H1 (cell line): ENCODE measurements at regions not wholly inside any gene's neighbourhood (a gene's known extent, or its start where the extent isn't known, plus 50 kb on each side); places are given as distances from the start of the nearest gene placed in this dataset.

ENCODE experiments used
- CTCF ChIA-PET: fragments of 300-600 bp; sonication (Branson Sonifier 250); formaldehyde crosslinking; loops from one replicate; lab custom pipeline; 2021; ENCODE audit not compliant: partially characterized antibody; lab: Charles Lee
- POLR2A ChIA-PET: fragments of 300-600 bp; sonication (Branson Sonifier 250); formaldehyde crosslinking; loops from one replicate; lab custom pipeline; 2021; ENCODE audit warnings: inconsistent platforms; ENCODE audit not compliant: partially characterized antibody; lab: Charles Lee
- DNase-seq, 2 experiments: peaks; one replicate each; pipeline versions ENCODE4 v3.0.0 to v3.0.0-alpha.2; 2010 to 2022; ENCODE audit warnings: low spot score in 2 of 2, low read depth in 1 of 2, mixed read lengths in 1 of 2
- FAIRE-seq: peaks from 2 replicates; lab custom pipeline; 2011; peaks lifted over from hg19 to GRCh38; lab: Jason Lieb, UNC
- H2AFZ ChIP-seq: 2 replicates; pipeline ENCODE4 v1.8.1; 2012; ENCODE audit warnings: low read length, inconsistent platforms
- H2AK5ac ChIP-seq: 2 replicates; pipeline ENCODE4 v1.6.1; 2013; ENCODE audit warnings: low read depth, low read length
- H2BK120ac ChIP-seq: replicated peaks from 2 replicates; pipeline ENCODE3; 2013; ENCODE audit warnings: low read depth, low read length, inconsistent platforms
- H2BK12ac ChIP-seq: 2 replicates; pipeline ENCODE4 v1.6.1; 2013; ENCODE audit warnings: low read depth, low read length
- H2BK15ac ChIP-seq: 2 replicates; pipeline ENCODE4 v1.6.1; 2013; ENCODE audit warnings: low read length
- H2BK20ac ChIP-seq: 2 replicates; pipeline ENCODE4 v1.6.1; 2013; ENCODE audit warnings: low read length
- H2BK5ac ChIP-seq: 2 replicates; pipeline ENCODE4 v1.6.1; 2013; ENCODE audit warnings: low read depth, low read length
- H3K14ac ChIP-seq: 2 replicates; pipeline ENCODE4 v1.6.1; 2013; ENCODE audit warnings: inconsistent platforms; ENCODE audit not compliant: insufficient read length
- H3K18ac ChIP-seq: 2 replicates; pipeline ENCODE4 v1.6.1; 2013; ENCODE audit warnings: low read length; ENCODE audit errors: extremely low read depth
- H3K23ac ChIP-seq: 2 replicates; pipeline ENCODE4 v1.6.1; 2013; ENCODE audit warnings: inconsistent platforms; ENCODE audit not compliant: insufficient read length
- H3K23me2 ChIP-seq: 2 replicates; pipeline ENCODE4 v1.6.1; 2013; ENCODE audit warnings: low read depth, low read length
- H3K27ac ChIP-seq: 2 replicates; pipeline ENCODE4 v1.6.1; 2011; ENCODE audit warnings: low read depth, low read length, inconsistent platforms
- H3K27me3 ChIP-seq, 4 experiments: replicated peaks in 1 of 4; 1 replicate in 1 of 4; 2 replicates in 3 of 4; pipeline versions ENCODE4 v1.6.1 to v1.8.1; 2011 to 2013; ENCODE audit warnings: low read length in 3 of 4, mild to moderate bottlenecking in 3 of 4, inconsistent platforms in 2 of 4, mixed read lengths in 2 of 4, moderate library complexity in 1 of 4; ENCODE audit not compliant: control insufficient read depth in 3 of 4, insufficient read depth in 3 of 4; ENCODE audit errors: extremely low read depth in 1 of 4
- H3K36me3 ChIP-seq, 4 experiments: 2 replicates each; pipeline versions ENCODE4 v1.6.1 to v1.8.1; 2011 to 2013; ENCODE audit warnings: mild to moderate bottlenecking in 4 of 4, low read length in 3 of 4, moderate library complexity in 2 of 4, control low read depth in 1 of 4, inconsistent platforms in 1 of 4; ENCODE audit not compliant: insufficient read depth in 4 of 4, control insufficient read depth in 2 of 4
- H3K4ac ChIP-seq: replicated peaks from 2 replicates; pipeline ENCODE3; 2013; ENCODE audit warnings: low read length, low read depth, mixed read lengths, inconsistent platforms; ENCODE audit not compliant: insufficient read length
- H3K4me1 ChIP-seq, 4 experiments: replicated peaks in 1 of 4; 1 replicate in 1 of 4; 2 replicates in 3 of 4; pipeline versions ENCODE4 v1.6.1 to v1.8.1; 2011 to 2013; ENCODE audit warnings: low read length in 3 of 4, inconsistent platforms in 2 of 4, mixed read lengths in 1 of 4; ENCODE audit not compliant: insufficient read depth in 4 of 4, control insufficient read depth in 3 of 4
- H3K4me2 ChIP-seq, 2 experiments: 2 replicates each; pipeline versions ENCODE4 v1.6.1 to v1.8.1; 2011 to 2013; ENCODE audit warnings: low read depth in 2 of 2, low read length in 2 of 2, control low read depth in 1 of 2, inconsistent platforms in 1 of 2, mild to moderate bottlenecking in 1 of 2; ENCODE audit not compliant: insufficient read depth in 1 of 2
- H3K4me3 ChIP-seq, 4 experiments: fragments of 200-600, 300-600 bp in 1 of 4; sonication (generic), shearing (Covaris generic), sonication (Bioruptor Twin) in 1 of 4; 2 replicates each; pipeline versions ENCODE4 v1.5.1 to v1.8.1; 2011 to 2016; ENCODE audit warnings: low read length in 4 of 4, low read depth in 3 of 4, control low read depth in 2 of 4, inconsistent platforms in 2 of 4, mild to moderate bottlenecking in 2 of 4, mixed read lengths in 1 of 4, moderate library complexity in 1 of 4; ENCODE audit not compliant: insufficient read depth in 2 of 4; ENCODE audit errors: extremely low read depth in 1 of 4
- H3K56ac ChIP-seq: replicated peaks from 2 replicates; pipeline ENCODE3; 2013; ENCODE audit warnings: low read depth, mild to moderate bottlenecking, mixed read lengths, low read length, inconsistent platforms; ENCODE audit not compliant: insufficient read length
- H3K79me1 ChIP-seq: 2 replicates; pipeline ENCODE4 v1.6.1; 2013; ENCODE audit warnings: low read depth, low read length, control low read depth
- H3K79me2 ChIP-seq, 2 experiments: 2 replicates each; pipeline versions ENCODE4 v1.6.1 to v1.8.1; 2012 to 2013; ENCODE audit warnings: low read length in 2 of 2, mild to moderate bottlenecking in 2 of 2, inconsistent platforms in 1 of 2; ENCODE audit not compliant: insufficient read depth in 2 of 2, control insufficient read depth in 1 of 2
- H3K9ac ChIP-seq, 4 experiments: replicated peaks in 1 of 4; 1 replicate in 1 of 4; 2 replicates in 3 of 4; pipeline versions ENCODE4 v1.6.1 to v1.8.1; 2011 to 2013; ENCODE audit warnings: low read depth in 3 of 4, low read length in 3 of 4, control low read depth in 2 of 4, mild to moderate bottlenecking in 2 of 4, moderate library complexity in 2 of 4, inconsistent platforms in 1 of 4; ENCODE audit errors: extremely low read depth in 1 of 4
- H3K9me3 ChIP-seq, 2 experiments: 2 replicates each; pipeline versions ENCODE4 v1.6.1 to v1.8.1; 2012 to 2013; ENCODE audit warnings: mild to moderate bottlenecking in 2 of 2, moderate library complexity in 2 of 2, control low read depth in 1 of 2, inconsistent platforms in 1 of 2, low read depth in 1 of 2, low read length in 1 of 2, mixed read lengths in 1 of 2; ENCODE audit not compliant: insufficient read depth in 2 of 2
- H4K20me1 ChIP-seq, 2 experiments: replicated peaks in 1 of 2; 2 replicates each; pipeline versions ENCODE3 to v1.8.1; 2011 to 2013; ENCODE audit warnings: inconsistent platforms in 2 of 2, low read length in 2 of 2, mild to moderate bottlenecking in 1 of 2; ENCODE audit not compliant: insufficient read depth in 2 of 2, control insufficient read depth in 1 of 2
- H4K5ac ChIP-seq: 2 replicates; pipeline ENCODE4 v1.6.1; 2013; ENCODE audit warnings: low read length, low read depth, mixed read lengths, inconsistent platforms; ENCODE audit not compliant: insufficient read length
- H4K8ac ChIP-seq: 2 replicates; pipeline ENCODE4 v1.8.0; 2013; ENCODE audit warnings: mild to moderate bottlenecking, moderate library complexity, low read length, inconsistent platforms; ENCODE audit not compliant: insufficient read depth; ENCODE audit errors: extremely low read depth
- H4K91ac ChIP-seq: replicated peaks from 2 replicates; pipeline ENCODE3; 2013; ENCODE audit warnings: low read length, mixed read lengths, inconsistent platforms; ENCODE audit not compliant: insufficient read length
- ASH2L ChIP-seq: fragments of 200-600, 300-600 bp; sonication (generic); IDR thresholded peaks from one replicate; pipeline ENCODE4 v1.7.1; 2017; ENCODE audit warnings: low read length
- BCL11A ChIP-seq, 2 experiments: IDR thresholded peaks; one replicate each; pipeline ENCODE4 v1.6.1; 2011; ENCODE audit warnings: low read depth in 2 of 2, low read length in 2 of 2, mild to moderate bottlenecking in 2 of 2
- BRCA1 ChIP-seq: IDR thresholded peaks from 2 replicates; pipeline ENCODE4 v1.6.1; 2012; ENCODE audit warnings: low read depth, low read length, improper control_type of control experiment
- FOSL1 ChIP-seq: IDR thresholded peaks from 2 replicates; pipeline ENCODE4 v1.6.1; 2011; ENCODE audit warnings: mild to moderate bottlenecking, low read depth, low read length, moderate library complexity; ENCODE audit not compliant: insufficient read depth
- HDAC6 ChIP-seq: IDR thresholded peaks from one replicate; pipeline ENCODE4 v1.7.1; 2012; ENCODE audit warnings: low read depth, mild to moderate bottlenecking, inconsistent platforms, low read length, moderate library complexity
- KDM1A ChIP-seq: fragments of 200-600, 300-600 bp; sonication (generic); IDR thresholded peaks from 2 replicates; pipeline ENCODE4 v1.7.1; 2016; ENCODE audit warnings: mild to moderate bottlenecking, low read length, borderline replicate concordance
- POLR2AphosphoS5 ChIP-seq: IDR thresholded peaks from 2 replicates; pipeline ENCODE4 v1.6.1; 2011; ENCODE audit warnings: low read depth, low read length
- POU5F1 ChIP-seq: IDR thresholded peaks from 2 replicates; pipeline ENCODE4 v1.6.1; 2011; ENCODE audit warnings: low read depth, mild to moderate bottlenecking, low read length, moderate library complexity
- RAD21 ChIP-seq, 2 experiments: IDR thresholded peaks in 1 of 2; conservative IDR thresholded peaks in 1 of 2; 2 replicates each; pipeline ENCODE4 v1.6.1; 2011; ENCODE audit warnings: low read depth in 2 of 2, low read length in 2 of 2, improper control_type of control experiment in 1 of 2, inconsistent platforms in 1 of 2, mild to moderate bottlenecking in 1 of 2, moderate library complexity in 1 of 2
- RXRA ChIP-seq: IDR thresholded peaks from 2 replicates; pipeline ENCODE4 v1.6.1; 2011; ENCODE audit warnings: low read depth, mild to moderate bottlenecking, low read length, moderate library complexity; ENCODE audit not compliant: insufficient read depth
- SP2 ChIP-seq: IDR thresholded peaks from 2 replicates; pipeline ENCODE4 v1.6.1; 2012; ENCODE audit warnings: mild to moderate bottlenecking, low read length, inconsistent platforms
- SP4 ChIP-seq: IDR thresholded peaks from 2 replicates; pipeline ENCODE4 v1.6.1; 2012; ENCODE audit warnings: low read length, inconsistent platforms
- SRF ChIP-seq: IDR thresholded peaks from 2 replicates; pipeline ENCODE4 v1.6.1; 2011; ENCODE audit warnings: mild to moderate bottlenecking, low read depth, low read length, moderate library complexity
- TBP ChIP-seq: IDR thresholded peaks from 2 replicates; pipeline ENCODE4 v1.6.1; 2011; ENCODE audit warnings: low read depth, low read length, improper control_type of control experiment
- TEAD4 ChIP-seq: IDR thresholded peaks from 2 replicates; pipeline ENCODE4 v1.6.1; 2012; ENCODE audit warnings: low read depth, low read length, inconsistent platforms, mixed read lengths
- ZNF274 ChIP-seq: IDR thresholded peaks from 2 replicates; pipeline ENCODE4 v1.7.0; 2012; ENCODE audit warnings: low read length, borderline replicate concordance; ENCODE audit errors: extremely low read depth
- WGBS, 2 experiments: shearing (Covaris generic) in 1 of 2; methylation state at CpG; one replicate each; pipeline versions ENCODE4 v1.1.6 to v1.1.7; 2013 to 2015; ENCODE audit warnings: low lambda C conversion rate in 2 of 2, mixed read lengths in 2 of 2, inconsistent platforms in 1 of 2, low coverage in 1 of 2, missing lambda C conversion rate in 1 of 2; ENCODE audit not compliant: insufficient replicate concordance in 2 of 2, insufficient coverage in 1 of 2, insufficient read length in 1 of 2; ENCODE audit errors: extremely low coverage in 1 of 2, missing lambda C conversion rate in 1 of 2; 5-methylcytosine and 5-hydroxymethylcytosine counted together

DNA sequence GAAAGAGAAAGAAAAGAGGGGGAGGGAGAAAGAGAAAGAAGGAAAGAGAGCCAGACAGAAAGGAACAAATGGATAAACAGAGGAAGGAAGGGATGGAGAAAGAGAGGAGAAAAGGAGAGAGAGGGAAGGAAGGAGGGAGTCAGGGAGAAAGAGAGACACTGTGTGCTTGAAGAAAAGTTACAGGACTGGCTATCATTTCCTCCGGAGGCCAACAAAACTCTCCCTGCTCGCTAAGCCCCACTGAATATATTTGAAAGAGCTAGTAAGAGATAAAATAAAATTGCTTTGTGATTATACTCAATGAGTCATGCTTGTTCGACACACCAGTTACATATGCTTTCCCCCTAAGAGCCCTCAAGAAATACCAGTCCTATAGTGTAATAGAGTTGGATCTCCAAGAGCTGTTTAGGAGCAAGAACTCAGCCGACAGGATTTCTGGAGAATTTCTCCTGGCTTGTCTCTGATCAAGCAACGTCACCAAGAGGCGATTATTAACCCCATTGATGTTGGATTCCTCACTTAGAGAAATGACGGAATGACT lies 102.2 kb downstream of the MXRA5 start:
- no peak overlapping the region for H2BK5ac ChIP-seq
- no peak for FAIRE-seq
- CTCF ChIA-PET: no interaction called here
- no peak for TF ChIP-seq RXRA
- no peak for TF ChIP-seq RAD21 (IDR thresholded peaks at IDR 0.05 in 1 of 2, conservative IDR thresholded peaks at IDR 0.05 in 1 of 2; ENCODE audit: low read depth in 2 of 2, low read length in 2 of 2)
- TF ChIP-seq TEAD4: no peak
- no peak for TF ChIP-seq ASH2L
- no peak for TF ChIP-seq FOSL1
- no peak for TF ChIP-seq ZNF274
- no peak for TF ChIP-seq TBP
- TF ChIP-seq HDAC6: no peak
- TF ChIP-seq BCL11A (IDR thresholded peaks at IDR 0.05; ENCODE audit: low read depth in 2 of 2, low read length in 2 of 2): no peak
- TF ChIP-seq KDM1A: no peak
- TF ChIP-seq POLR2AphosphoS5: no peak
- TF ChIP-seq POU5F1: no peak
- no peak for TF ChIP-seq SRF
- TF ChIP-seq SP4: no peak
- TF ChIP-seq SP2: no peak
- TF ChIP-seq BRCA1: no peak

More for the DNA sequence above, 102.2 kb downstream of the MXRA5 start:
- no peaks in the 10 kb centered on the region for H4K20me1 ChIP-seq
- no peak overlapping the region for H4K8ac ChIP-seq
- no peak overlapping the region for H2AK5ac ChIP-seq
- no peak overlapping the region for H3K27ac ChIP-seq
- H2AFZ ChIP-seq: no peak overlapping the region
- 94% methylated on average over 7 of the region's 7 CpGs; no CpG with 5 or more reads in 1 of the 2 experiments for WGBS, 2 experiments
- H3K23me2 ChIP-seq: no peaks in the 10 kb centered on the region
- no peak overlapping the region for H3K23ac ChIP-seq
- H3K4me1 ChIP-seq: no peaks in the 10 kb centered on the region
- H3K9me3 ChIP-seq: no peaks in the 10 kb centered on the region
- H3K79me2 ChIP-seq: no peaks in the 10 kb centered on the region
- H3K36me3 ChIP-seq: no peaks in the 10 kb centered on the region
- H2BK120ac ChIP-seq: no peak overlapping the region
- no peak overlapping the region for H2BK20ac ChIP-seq
- no peak for DNase-seq
- H3K27me3 ChIP-seq: no peaks in the 10 kb centered on the region
- H3K4ac ChIP-seq: no peak overlapping the region
- POLR2A ChIA-PET: no interaction called here
- no peak overlapping the region for H2BK12ac ChIP-seq
- no peak overlapping the region for H3K56ac ChIP-seq
- no peak overlapping the region for H3K18ac ChIP-seq
- no peak overlapping the region for H3K4me2 ChIP-seq
- H3K4me3 ChIP-seq: no peak overlapping the region
- no peak overlapping the region for H4K5ac ChIP-seq
- no peak overlapping the region for H3K14ac ChIP-seq
- no peak overlapping the region for H2BK15ac ChIP-seq
- no peak overlapping the region for H3K9ac ChIP-seq
- H4K91ac ChIP-seq: no peak overlapping the region
- H3K79me1 ChIP-seq: no peaks in the 10 kb centered on the region
